ENCODE measurements at regions not wholly inside any gene's neighbourhood (a gene's known extent, or its start where the extent isn't known, plus 50 kb on each side); places are given as distances from the start of the nearest gene placed in this dataset.

DNA sequence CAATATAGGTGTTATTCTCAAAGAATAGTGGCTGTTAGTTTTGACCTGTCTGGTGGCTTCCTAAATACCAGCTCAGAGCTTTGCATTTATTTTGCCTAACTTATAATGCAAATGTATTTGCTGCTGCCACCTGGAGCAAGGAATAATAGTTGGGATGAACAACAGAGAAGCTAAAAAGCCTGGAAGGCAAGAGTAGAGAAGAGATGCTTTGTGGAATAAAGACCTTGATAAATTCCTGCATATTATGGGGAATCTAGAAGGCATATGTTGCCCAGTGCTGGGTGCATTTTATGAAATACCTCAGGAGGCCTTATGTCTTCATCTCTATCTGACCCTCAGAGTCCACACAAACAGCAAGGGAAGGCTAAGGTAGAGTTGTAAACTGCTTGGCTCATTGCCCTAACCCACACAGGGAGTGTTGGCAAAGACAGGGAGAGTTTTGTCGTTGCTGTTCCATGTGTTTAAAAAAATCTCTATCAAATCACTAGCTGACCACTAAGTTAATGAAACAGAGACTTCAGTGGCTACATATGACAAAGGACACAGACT lies 53.7 kb upstream of the SCAF11 start:
- TF ChIP-seq POLR2AphosphoS5 (IDR thresholded peaks at IDR 0.05; ENCODE audit: borderline replicate concordance, low read depth, low read length) (no peak), EZH2 (IDR thresholded peaks at IDR 0.05) (no peak), FOXP2 (optimal IDR thresholded peaks at IDR 0.05; ENCODE audit: control extremely low read depth, extremely low read length, insufficient read depth) (no peak)

Data from SK-N-MC (cell line).